Suprapubic skin (tissue), 4 donors: ENCODE measurements at regions not wholly inside any gene's neighbourhood (a gene's known extent, or its start where the extent isn't known, plus 50 kb on each side); places are given as distances from the start of the nearest gene placed in this dataset.
"Not testable (repeated sequence)": the region's sequence is repeated elsewhere in the genome, so short reads cannot be mapped to it uniquely, and the experiment has no call there.

Experiments
- DNase-seq, 2 donors: peaks; one replicate each; pipeline ENCODE4 v3.0.0-alpha.2; 2019; ENCODE audit warnings: low spot score in 2 of 2
- H3K27ac ChIP-seq: fragments of 200-600 bp; sonication (generic); one replicate; pipeline ENCODE4 v1.5.1; 2019
- H3K27me3 ChIP-seq: fragments of 200-600 bp; sonication (generic); one replicate; pipeline ENCODE4 v1.5.1; 2019
- H3K36me3 ChIP-seq: fragments of 200-600 bp; sonication (generic); one replicate; pipeline ENCODE4 v1.5.1; 2019
- H3K4me1 ChIP-seq: fragments of 200-600 bp; sonication (generic); one replicate; pipeline ENCODE4 v1.5.1; 2019
- H3K4me3 ChIP-seq: fragments of 200-600 bp; sonication (generic); one replicate; pipeline ENCODE4 v1.5.1; 2019; ENCODE audit warnings: mild to moderate bottlenecking
- H3K9me3 ChIP-seq: fragments of 200-600 bp; sonication (generic); one replicate; pipeline ENCODE4 v1.5.1; 2019
- CTCF ChIP-seq, 2 donors: fragments of 200-600 bp in 1 of 2; fragments of 450-650 bp in 1 of 2; sonication (generic) in 1 of 2; IDR thresholded peaks; one replicate each; pipeline ENCODE4 v1.5.1; 2016 to 2019; ENCODE audit warnings: antibody characterized with exemption in 2 of 2, mild to moderate bottlenecking in 1 of 2, moderate library complexity in 1 of 2
- EP300 ChIP-seq: sonication (generic); formaldehyde crosslinking; IDR thresholded peaks from one replicate; pipeline ENCODE4 v1.6.1; 2017; ENCODE audit warnings: antibody characterized with exemption
- POLR2A ChIP-seq, 2 donors: fragments of 450-650 bp; IDR thresholded peaks; one replicate each; pipeline ENCODE4 v1.6.1; 2017; ENCODE audit warnings: antibody characterized with exemption in 2 of 2, mild to moderate bottlenecking in 2 of 2, moderate library complexity in 2 of 2
- POLR2AphosphoS5 ChIP-seq, 3 donors: sonication (generic); formaldehyde crosslinking; IDR thresholded peaks; one replicate each; pipeline ENCODE4 v1.6.1; 2017; ENCODE audit warnings: antibody characterized with exemption in 3 of 3
- WGBS: methylation state at CpG from one replicate; pipeline ENCODE4 v1.1.5; 2018; 5-methylcytosine and 5-hydroxymethylcytosine counted together

- Histone ChIP-seq H3K4me3 (no peak overlapping the region), H3K36me3 (no peaks in the 10 kb centered on the region), H3K27me3 (no peaks in the 10 kb centered on the region), H3K9me3 (no peaks in the 10 kb centered on the region), H3K4me1 (peaks cover 11% of the 10 kb centered on the region), H3K27ac (no peak overlapping the region)
- 79% methylated on average over 4 of the region's 4 CpGs for WGBS
- DNase-seq: no peak
- TF ChIP-seq POLR2A (IDR thresholded peaks at IDR 0.05) (no peak), POLR2AphosphoS5 (IDR thresholded peaks at IDR 0.05) (no peak), EP300 (no peak), CTCF (IDR thresholded peaks at IDR 0.05) (no peak)
Observed at GRCh38 chr12:3378655-3379054, 112.3 kb upstream of the PRMT8 start.

DNA sequence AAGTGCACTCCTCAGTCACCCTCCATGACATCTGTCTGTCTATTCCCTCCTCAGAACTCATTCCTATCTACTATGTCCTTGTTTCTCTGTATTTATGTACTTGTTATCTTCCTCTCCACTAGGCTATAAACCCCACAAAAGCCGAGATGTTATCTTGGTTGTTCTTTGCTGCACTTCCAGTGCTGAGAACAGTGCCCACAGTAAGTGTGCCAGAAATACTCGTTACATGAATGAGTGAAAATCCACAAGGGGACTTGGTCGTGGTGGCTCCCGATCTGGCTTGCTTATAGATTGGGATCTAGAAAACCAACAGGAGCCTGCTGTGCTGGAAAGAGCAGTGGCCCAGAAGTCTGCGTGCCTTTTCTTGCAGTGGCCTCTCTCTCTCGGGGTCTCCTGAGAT lies 111.9 kb upstream of the PRMT8 start:
- no peak overlapping the region for H3K27ac ChIP-seq
- H3K27me3 ChIP-seq: no peaks in the 10 kb centered on the region
- DNase-seq: no peak
- peaks cover 11% of the 10 kb centered on the region for H3K4me1 ChIP-seq
- 70% methylated on average over 6 of the region's 6 CpGs for WGBS
- H3K9me3 ChIP-seq: no peaks in the 10 kb centered on the region
- TF ChIP-seq CTCF (IDR thresholded peaks at IDR 0.05) (no peak), EP300 (no peak), POLR2A (IDR thresholded peaks at IDR 0.05) (no peak), POLR2AphosphoS5 (IDR thresholded peaks at IDR 0.05) (no peak)
- H3K36me3 ChIP-seq: no peaks in the 10 kb centered on the region
- H3K4me3 ChIP-seq: no peak overlapping the region

GRCh38 chr12:3380200-3381043 lies 110.6 kb upstream of the PRMT8 start:
- Histone ChIP-seq H3K4me3 (no peak overlapping the region), H3K9me3 (no peaks in the 10 kb centered on the region), H3K27ac (no peak overlapping the region), H3K36me3 (no peaks in the 10 kb centered on the region), H3K4me1 (peaks cover 11% of the 10 kb centered on the region), H3K27me3 (no peaks in the 10 kb centered on the region)
- DNase-seq: no peak
- 69% methylated on average over 15 of the region's 15 CpGs for WGBS
- no peak for TF ChIP-seq EP300
- no peak for TF ChIP-seq POLR2A (IDR thresholded peaks at IDR 0.05)
- TF ChIP-seq CTCF (IDR thresholded peaks at IDR 0.05): no peak
- TF ChIP-seq POLR2AphosphoS5 (IDR thresholded peaks at IDR 0.05): no peak

DNA sequence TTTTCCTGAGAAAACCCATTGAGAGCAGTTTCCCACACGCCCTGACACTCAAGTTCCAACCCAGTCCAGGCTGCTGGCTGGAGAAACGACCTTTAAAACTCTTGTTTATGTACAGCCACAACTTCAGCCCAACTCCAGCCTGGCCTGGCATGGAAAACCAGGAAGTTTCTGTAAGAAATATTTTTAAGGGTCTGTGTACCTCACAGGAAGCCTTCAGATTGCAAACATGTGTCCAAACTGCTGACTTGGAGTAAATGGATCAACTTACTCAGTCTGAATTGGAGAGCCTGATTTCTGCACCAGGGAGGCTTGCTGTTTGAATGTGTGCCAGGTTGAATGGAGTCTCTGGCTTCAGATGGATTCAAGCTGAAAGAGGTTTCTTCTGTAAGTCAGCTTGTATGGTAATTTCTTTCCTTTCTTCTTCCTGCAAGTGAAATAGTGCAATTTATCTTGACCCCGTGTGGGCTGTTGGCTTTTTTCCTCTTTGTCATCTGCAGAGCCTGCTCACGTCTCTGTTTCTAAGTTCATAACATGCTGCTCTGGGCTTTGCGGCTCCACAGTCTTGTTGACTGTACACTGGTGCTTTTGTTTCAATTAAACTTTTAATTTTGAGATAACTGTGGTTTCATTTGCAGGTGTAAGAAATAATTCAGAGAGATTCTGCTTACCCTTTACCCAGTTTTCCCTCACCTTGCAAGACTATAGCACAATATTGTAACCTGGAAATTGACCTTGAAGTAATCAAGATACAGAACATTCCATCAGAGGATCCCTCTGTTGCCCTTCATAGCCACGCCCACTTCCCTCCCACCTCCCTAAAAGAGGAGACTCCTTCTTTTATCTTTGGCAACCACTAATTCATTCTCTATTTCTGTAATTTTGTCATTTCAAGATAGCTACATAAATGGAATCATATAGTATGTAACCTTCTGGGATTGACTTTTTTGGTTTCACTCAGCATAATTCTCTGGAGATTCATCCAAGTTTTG lies 109.7 kb upstream of the PRMT8 start:
- no peak for DNase-seq
- TF ChIP-seq POLR2AphosphoS5 (IDR thresholded peaks at IDR 0.05) (no peak), CTCF (IDR thresholded peaks at IDR 0.05) (no peak), EP300 (no peak), POLR2A (IDR thresholded peaks at IDR 0.05) (no peak)
- H3K4me3 ChIP-seq: no peak overlapping the region
- H3K4me1 ChIP-seq: peaks cover 11% of the 10 kb centered on the region
- no peaks in the 10 kb centered on the region for H3K36me3 ChIP-seq
- 42% methylated on average over 5 of the region's 6 CpGs for WGBS
- no peaks in the 10 kb centered on the region for H3K27me3 ChIP-seq
- H3K27ac ChIP-seq: no peak overlapping the region
- no peaks in the 10 kb centered on the region for H3K9me3 ChIP-seq

- no peak for TF ChIP-seq EP300
- TF ChIP-seq POLR2AphosphoS5 (IDR thresholded peaks at IDR 0.05): no peak
- TF ChIP-seq CTCF (IDR thresholded peaks at IDR 0.05): no peak
- no peak for TF ChIP-seq POLR2A (IDR thresholded peaks at IDR 0.05)
- no peaks in the 10 kb centered on the region for H3K9me3 ChIP-seq
- H3K4me1 ChIP-seq: no peaks in the 10 kb centered on the region
- H3K27me3 ChIP-seq: peaks cover 4% of the 10 kb centered on the region
- no peak overlapping the region for H3K27ac ChIP-seq
- DNase-seq: no peak
- no peak overlapping the region for H3K4me3 ChIP-seq
- 60% methylated on average over 4 of the region's 4 CpGs for WGBS
- H3K36me3 ChIP-seq: no peaks in the 10 kb centered on the region
Observed at GRCh38 chr12:3389986-3390385, 101.0 kb upstream of the PRMT8 start.

DNA sequence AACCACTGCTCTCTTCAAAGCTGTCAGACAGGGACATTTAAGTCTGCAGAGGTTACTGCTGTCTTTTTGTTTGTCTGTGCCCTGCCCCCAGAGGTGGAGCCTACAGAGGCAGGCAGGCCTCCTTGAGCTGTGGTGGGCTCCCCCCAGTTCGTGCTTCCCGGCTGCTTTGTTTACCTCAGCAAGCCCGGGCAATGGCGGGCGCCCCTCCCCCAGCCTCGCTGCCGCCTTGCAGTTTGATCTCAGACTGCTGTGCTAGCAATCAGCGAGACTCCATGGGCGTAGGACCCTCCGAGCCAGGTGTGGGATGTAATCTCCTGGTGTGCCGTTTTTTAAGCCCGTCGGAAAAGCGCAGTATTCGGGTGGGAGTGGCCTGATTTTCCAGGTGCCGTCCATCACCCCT lies 93.4 kb upstream of the PRMT8 start:
- DNase-seq: not testable (repeated sequence)

More for the DNA sequence above, 93.4 kb upstream of the PRMT8 start:
- peaks cover 11% of the 10 kb centered on the region for H3K27me3 ChIP-seq
- not testable (repeated sequence) for H3K9me3 ChIP-seq, H3K4me3 ChIP-seq, H3K36me3 ChIP-seq, H3K27ac ChIP-seq, H3K4me1 ChIP-seq
- WGBS: 20% methylated on average over 11 of the region's 16 CpGs
